GM10266 (cell line): ENCODE measurements at regions not wholly inside any gene's neighbourhood (a gene's known extent, or its start where the extent isn't known, plus 50 kb on each side); places are given as distances from the start of the nearest gene placed in this dataset.
"Not testable (repeated sequence)": the region's sequence is repeated elsewhere in the genome, so short reads cannot be mapped to it uniquely, and the experiment has no call there.

Experiments
- DNase-seq: peaks from one replicate; pipeline ENCODE4 v3.0.0; 2012; ENCODE audit errors: extremely low spot score
- TF ChIP-seq, protein P1 (sequence below): IDR thresholded peaks from 2 replicates; pipeline ENCODE4 v1.5.1; 2012; ENCODE audit warnings: mild to moderate bottlenecking, low read depth; ENCODE audit not compliant: control insufficient read depth, insufficient read depth; ENCODE audit errors: missing control alignments

DNA sequence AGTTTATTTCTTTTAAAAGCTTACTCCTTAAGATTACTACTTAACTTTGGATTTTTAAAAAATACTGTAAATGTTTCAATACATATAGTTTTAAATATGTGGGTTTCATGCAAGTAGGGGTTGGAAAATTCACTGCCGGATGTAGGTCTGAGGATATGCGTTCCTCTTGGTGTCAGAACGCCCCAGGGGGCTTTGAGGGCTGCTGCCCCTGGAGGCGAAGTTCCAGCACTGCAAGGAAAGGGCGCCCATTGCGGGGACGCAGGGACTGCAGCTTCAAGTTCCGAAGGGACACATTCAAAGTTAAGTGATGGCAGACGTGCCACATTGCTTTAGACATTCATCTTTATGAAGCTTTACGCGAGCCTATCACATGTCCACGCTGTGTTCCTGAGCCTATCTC, 152.9 kb downstream of the SOD2 start:
- DNase-seq, result no peak
- TF ChIP-seq, protein P1, sequence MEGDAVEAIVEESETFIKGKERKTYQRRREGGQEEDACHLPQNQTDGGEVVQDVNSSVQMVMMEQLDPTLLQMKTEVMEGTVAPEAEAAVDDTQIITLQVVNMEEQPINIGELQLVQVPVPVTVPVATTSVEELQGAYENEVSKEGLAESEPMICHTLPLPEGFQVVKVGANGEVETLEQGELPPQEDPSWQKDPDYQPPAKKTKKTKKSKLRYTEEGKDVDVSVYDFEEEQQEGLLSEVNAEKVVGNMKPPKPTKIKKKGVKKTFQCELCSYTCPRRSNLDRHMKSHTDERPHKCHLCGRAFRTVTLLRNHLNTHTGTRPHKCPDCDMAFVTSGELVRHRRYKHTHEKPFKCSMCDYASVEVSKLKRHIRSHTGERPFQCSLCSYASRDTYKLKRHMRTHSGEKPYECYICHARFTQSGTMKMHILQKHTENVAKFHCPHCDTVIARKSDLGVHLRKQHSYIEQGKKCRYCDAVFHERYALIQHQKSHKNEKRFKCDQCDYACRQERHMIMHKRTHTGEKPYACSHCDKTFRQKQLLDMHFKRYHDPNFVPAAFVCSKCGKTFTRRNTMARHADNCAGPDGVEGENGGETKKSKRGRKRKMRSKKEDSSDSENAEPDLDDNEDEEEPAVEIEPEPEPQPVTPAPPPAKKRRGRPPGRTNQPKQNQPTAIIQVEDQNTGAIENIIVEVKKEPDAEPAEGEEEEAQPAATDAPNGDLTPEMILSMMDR, result peak; percentile 6

DNA sequence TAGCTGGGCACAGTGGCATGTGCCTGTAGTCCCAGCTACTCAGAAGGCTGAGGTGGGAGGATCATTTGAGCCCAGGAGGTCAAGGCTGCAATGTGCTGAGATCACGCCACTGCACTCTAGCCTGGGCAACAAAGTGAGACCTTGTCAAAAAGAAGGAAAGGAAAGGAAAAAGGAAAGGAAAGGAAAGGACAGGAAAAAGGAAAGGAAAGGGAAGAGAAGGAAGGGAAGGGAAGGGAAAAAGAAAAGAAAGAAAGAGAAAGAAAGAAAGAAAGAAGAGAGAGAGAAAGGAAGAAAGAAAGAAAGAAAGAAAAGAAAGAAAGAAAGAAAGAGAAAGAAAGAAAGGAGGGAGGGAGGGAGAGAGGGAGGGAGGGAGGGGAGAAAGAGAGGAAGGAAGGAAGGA, 155.0 kb downstream of the SOD2 start:
- not testable (repeated sequence) for DNase-seq

DNA sequence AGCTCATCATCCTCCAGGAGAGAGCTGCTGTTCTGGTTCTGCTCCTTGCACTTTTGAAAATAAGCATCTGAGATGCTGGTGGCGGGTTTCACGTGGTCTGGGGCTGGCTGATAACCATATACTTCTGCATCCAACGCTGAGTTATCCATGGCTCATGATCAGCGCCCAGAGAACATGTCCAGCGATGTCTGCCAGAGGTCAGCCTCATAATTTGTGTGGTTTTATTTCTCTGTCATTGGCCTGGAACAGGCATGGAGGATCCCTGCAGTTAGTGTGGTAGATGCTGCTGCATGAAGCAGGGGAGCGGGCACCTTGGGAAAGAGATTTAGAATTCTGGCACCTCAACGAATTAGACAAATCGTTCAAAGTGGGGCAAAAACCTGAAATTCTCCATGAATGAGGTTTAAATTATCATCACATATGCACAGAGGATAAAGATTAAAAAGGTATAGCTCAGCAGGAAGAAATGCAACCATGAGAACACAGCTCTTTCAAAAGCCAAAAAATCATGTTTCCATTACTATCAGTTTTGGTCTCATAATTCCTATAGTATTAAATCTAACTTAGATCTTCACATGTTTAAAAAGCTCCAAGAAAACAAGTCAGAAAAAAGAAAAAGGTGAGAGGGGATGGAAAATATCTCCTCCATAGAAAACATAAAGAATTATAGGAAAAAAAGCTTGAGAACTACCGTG, 157.2 kb downstream of the SOD2 start:
- DNase-seq, result no peak
- TF ChIP-seq, protein P1, result no peak

DNA sequence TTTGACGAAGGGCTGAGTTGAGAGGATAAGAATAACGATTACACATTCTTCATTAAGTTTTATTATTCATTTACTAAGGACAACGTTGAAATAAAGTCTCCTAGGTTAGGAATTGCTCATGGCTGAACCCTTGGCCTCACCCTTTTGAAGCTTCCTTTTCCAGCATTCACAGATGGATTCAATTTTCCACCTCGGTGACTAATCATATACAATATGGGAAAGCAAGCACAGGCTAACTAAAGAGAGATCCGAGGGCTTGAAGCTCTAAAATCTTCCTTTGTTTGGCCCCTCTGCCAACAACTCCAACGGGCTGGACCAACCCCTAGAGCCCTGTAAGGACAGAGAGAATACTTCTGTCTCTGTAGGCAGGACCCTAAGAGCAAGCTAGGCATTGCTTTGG, 159.5 kb downstream of the SOD2 start:
- no peak for DNase-seq
- TF ChIP-seq, protein P1, result no peak

DNA sequence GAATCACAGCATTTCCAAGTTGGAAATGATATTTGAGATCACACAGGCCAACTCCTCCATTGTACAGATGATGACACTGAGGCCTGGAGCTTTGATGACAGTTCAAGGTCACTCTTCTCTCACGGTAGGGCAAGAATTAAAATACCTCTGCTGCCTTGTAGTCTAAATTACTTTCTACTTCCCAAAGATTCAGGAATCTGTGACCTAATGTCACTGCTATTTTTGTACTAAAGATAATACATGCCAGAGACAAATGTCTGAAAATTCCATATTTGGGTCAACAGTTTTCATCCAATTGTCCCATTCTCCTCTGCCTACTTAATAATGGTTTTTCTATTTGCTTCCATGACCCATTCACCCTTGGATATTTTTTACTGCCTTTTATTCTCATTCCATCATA, 160.0 kb downstream of the SOD2 start:
- DNase-seq, result no peak
- TF ChIP-seq, protein P1, result no peak

DNA sequence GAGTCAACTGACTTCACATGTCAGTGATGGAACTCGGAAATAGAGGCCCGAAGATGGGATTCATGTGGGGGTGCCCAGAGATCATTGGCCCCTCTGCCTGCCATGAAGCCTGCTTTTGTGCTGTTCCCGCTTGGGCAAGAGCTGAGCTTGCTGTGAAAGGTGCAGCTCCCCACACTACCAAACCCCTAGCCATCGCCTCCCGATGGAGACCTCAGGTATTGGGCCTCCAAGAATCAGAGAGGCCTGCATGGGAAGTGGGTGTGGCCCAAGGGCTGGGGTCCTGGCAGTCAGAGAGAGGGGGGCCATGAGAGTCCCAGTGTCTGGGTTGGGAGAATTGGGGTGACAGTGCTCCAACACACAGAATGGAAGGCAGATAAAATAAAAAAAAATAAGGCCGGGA, 160.9 kb downstream of the SOD2 start:
- TF ChIP-seq, protein P1, result no peak
- DNase-seq, result no peak

DNA sequence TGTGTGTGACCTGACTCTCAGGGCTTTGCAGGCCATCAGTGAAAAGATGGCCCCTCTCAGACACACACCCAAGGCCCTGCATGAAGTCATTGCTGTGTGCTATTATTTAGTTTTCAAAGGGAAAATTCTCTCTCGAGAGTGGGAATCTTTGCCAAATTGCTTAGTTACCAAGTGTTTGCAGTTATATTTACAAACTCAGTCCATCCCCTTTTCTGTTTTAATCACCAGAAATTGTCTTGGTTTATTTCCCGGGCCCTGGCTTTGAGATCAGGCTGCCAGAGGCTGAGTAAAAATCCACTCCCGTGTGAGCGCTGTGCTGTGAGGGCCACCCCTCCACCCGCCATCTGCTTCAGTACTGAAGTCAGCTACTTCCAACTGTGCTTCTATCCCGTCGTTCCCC, 163.1 kb downstream of the SOD2 start:
- TF ChIP-seq, protein P1, result no peak
- no peak for DNase-seq

DNA sequence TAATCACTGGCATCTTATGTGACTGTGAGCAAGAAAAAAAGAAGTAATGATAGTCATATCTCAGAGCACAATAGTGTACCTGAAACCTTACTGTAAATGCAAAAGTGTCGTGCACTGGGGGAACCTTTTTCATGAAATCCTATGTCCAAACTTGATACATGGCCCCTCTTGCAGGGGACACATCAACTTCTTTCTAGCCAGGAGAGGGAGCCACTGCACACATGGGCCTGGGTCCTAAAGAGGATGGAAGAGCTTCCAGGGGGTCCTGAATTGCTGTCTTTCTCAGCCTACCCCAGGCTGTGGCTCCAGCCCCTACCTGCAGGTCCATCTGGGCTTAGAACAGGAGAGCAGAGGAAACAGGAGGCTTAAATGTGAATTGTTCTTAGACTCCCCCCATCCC, 165.7 kb downstream of the SOD2 start:
- DNase-seq, result no peak
- TF ChIP-seq, protein P1, result no peak
